ENCODE measurements at regions not wholly inside any gene's neighbourhood (a gene's known extent, or its start where the extent isn't known, plus 50 kb on each side); places are given as distances from the start of the nearest gene placed in this dataset.

DNA sequence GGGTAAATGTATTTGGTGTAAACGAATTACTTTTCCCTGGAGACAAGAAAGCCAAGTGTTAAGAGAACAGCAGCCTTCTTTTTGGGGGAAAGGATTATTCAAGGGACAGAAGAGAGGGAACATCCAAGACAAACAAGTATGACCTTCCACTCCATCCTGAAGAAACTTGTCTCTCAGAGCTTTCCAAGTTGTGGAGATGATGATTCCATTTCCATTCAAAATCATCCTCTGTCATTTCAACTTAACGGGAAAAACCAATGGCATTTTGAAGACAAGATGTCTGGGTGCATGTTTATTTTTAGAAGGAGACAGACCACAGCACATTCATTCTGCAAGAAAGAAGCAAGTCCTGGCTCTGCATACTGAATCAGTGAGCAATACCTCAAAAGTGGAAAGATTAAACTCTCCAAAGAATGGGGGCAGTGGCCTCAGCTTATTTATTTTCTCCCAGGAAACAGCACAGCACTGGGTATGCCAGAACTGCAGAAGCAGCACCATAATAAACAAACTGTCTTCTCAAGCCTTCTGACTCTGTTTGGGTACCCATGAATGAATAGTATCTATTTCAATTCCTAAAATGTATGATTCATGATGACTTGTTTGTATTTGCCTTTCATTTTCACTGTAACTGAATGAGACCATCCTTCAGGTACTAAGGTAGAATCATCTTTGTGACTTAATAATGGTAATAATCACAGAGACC lies 541.0 kb downstream of the RFC3 start:
- TF ChIP-seq CTCF (IDR thresholded peaks at IDR 0.05), result no peak
- TF ChIP-seq POLR2A (IDR thresholded peaks at IDR 0.05), result no peak

All from testis (tissue), 2 donors.